B cell (primary cell): ENCODE measurements at regions not wholly inside any gene's neighbourhood (a gene's known extent, or its start where the extent isn't known, plus 50 kb on each side); places are given as distances from the start of the nearest gene placed in this dataset.

Source experiments
- ATAC-seq: fragments of 200-7000 bp; cut with Tn5 transposase; one replicate; pipeline ENCODE4 v1.10.0; 2021; ENCODE audit warnings: low read depth, mild to moderate bottlenecking, moderate number of reproducible peaks, moderate library complexity
- CTCF ChIA-PET: fragments of 350-600 bp; sonication (Branson Sonifier 250); formaldehyde crosslinking; loops from one replicate; lab custom pipeline; 2021; ENCODE audit warnings: antibody characterized with exemption, inconsistent platforms; lab: Charles Lee
- POLR2A ChIA-PET: fragments of 350-600 bp; sonication (Branson Sonifier 250); formaldehyde crosslinking; loops from one replicate; lab custom pipeline; 2021; ENCODE audit warnings: antibody characterized with exemption; lab: Charles Lee
- DNase-seq: peaks from one replicate; pipeline ENCODE4 v3.0.0; 2013
- H2AFZ ChIP-seq: 2 replicates; pipeline ENCODE4 v1.6.1; 2012; ENCODE audit warnings: mild to moderate bottlenecking, low read depth, low read length; ENCODE audit not compliant: insufficient read depth, poor library complexity, severe bottlenecking
- H3K27ac ChIP-seq, 2 donors: 1 replicate in 1 of 2; 2 replicates in 1 of 2; pipeline ENCODE4 v1.5.1; 2012 to 2013; ENCODE audit warnings: low read length in 2 of 2, mild to moderate bottlenecking in 2 of 2, moderate library complexity in 1 of 2
- H3K27me3 ChIP-seq, 4 experiments: fragments of 200-600 bp in 1 of 4; sonication (generic) in 1 of 4; replicated peaks in 1 of 4; 1 replicate in 2 of 4; 2 replicates in 2 of 4; pipeline versions ENCODE4 v1.6.1 to v1.7.0; 2013 to 2016; ENCODE audit warnings: low read length in 3 of 4, mild to moderate bottlenecking in 2 of 4, mixed read lengths in 1 of 4, moderate library complexity in 1 of 4; ENCODE audit not compliant: insufficient read depth in 4 of 4, control insufficient read depth in 3 of 4; ENCODE audit errors: control extremely low read depth in 1 of 4
- H3K36me3 ChIP-seq, 2 experiments: replicated peaks in 1 of 2; 1 replicate in 1 of 2; 2 replicates in 1 of 2; pipeline versions ENCODE4 v1.6.1 to v1.7.1; 2013; ENCODE audit warnings: low read length in 1 of 2; ENCODE audit not compliant: insufficient read depth in 2 of 2, control insufficient read depth in 1 of 2; ENCODE audit errors: control extremely low read depth in 1 of 2, extremely low read depth in 1 of 2
- H3K4me1 ChIP-seq, 2 donors: fragments of 200-600 bp in 1 of 2; sonication (generic) in 1 of 2; 1 replicate in 1 of 2; 2 replicates in 1 of 2; pipeline versions ENCODE4 v1.5.1 to v1.6.1; 2013 to 2017; ENCODE audit warnings: low read length in 2 of 2; ENCODE audit not compliant: control insufficient read depth in 2 of 2, insufficient read depth in 2 of 2
- H3K4me2 ChIP-seq: replicated peaks from 2 replicates; pipeline ENCODE3; 2012; ENCODE audit warnings: mild to moderate bottlenecking, low read depth, low read length; ENCODE audit not compliant: poor library complexity, severe bottlenecking
- H3K4me3 ChIP-seq, 5 experiments: fragments of 200-600 bp in 1 of 5; sonication (generic) in 1 of 5; 1 replicate in 3 of 5; 2 replicates in 2 of 5; pipeline versions ENCODE4 v1.5.1 to v1.7.0; 2011 to 2016; ENCODE audit warnings: low read length in 4 of 5, mild to moderate bottlenecking in 4 of 5, low read depth in 2 of 5, control low read depth in 1 of 5, moderate library complexity in 1 of 5; ENCODE audit not compliant: insufficient read depth in 1 of 5; ENCODE audit errors: control extremely low read depth in 1 of 5, extremely low read depth in 1 of 5
- H3K79me2 ChIP-seq: fragments of 200-600 bp; sonication (generic); one replicate; pipeline ENCODE4 v1.6.0; 2016; ENCODE audit warnings: low read length; ENCODE audit not compliant: control insufficient read depth, insufficient read depth
- H3K9ac ChIP-seq: fragments of 200-600 bp; sonication (generic); 2 replicates; pipeline ENCODE4 v1.6.1; 2017; ENCODE audit warnings: mild to moderate bottlenecking, low read length, moderate library complexity
- H3K9me3 ChIP-seq, 3 donors: one replicate each; pipeline versions ENCODE4 v1.6.1 to v1.7.1; 2013; ENCODE audit warnings: low read length in 2 of 3; ENCODE audit not compliant: control insufficient read depth in 2 of 3, insufficient read depth in 1 of 3; ENCODE audit errors: control extremely low read depth in 1 of 3
- H4K20me1 ChIP-seq: 2 replicates; pipeline ENCODE4 v1.6.0; 2012; ENCODE audit warnings: mild to moderate bottlenecking, low read length; ENCODE audit not compliant: insufficient read depth, control insufficient read depth, poor library complexity, severe bottlenecking
- H3K27ac Mint-ChIP-seq: one replicate; pipeline ENCODE4 v1.8.0; 2021; ENCODE audit warnings: mixed read lengths
- H3K27me3 Mint-ChIP-seq: one replicate; pipeline ENCODE4 v1.8.0; 2021; ENCODE audit warnings: mixed read lengths
- H3K4me1 Mint-ChIP-seq: one replicate; pipeline ENCODE4 v1.8.0; 2021; ENCODE audit warnings: mixed read lengths
- H3K4me3 Mint-ChIP-seq: one replicate; pipeline ENCODE4 v1.8.0; 2021; ENCODE audit warnings: mixed read lengths
- H3K9me3 Mint-ChIP-seq: one replicate; pipeline ENCODE4 v1.8.0; 2022; ENCODE audit warnings: mixed read lengths; ENCODE audit not compliant: insufficient read depth
- EZH2 ChIP-seq: IDR thresholded peaks from 2 replicates; pipeline ENCODE4 v1.6.1; 2012; ENCODE audit warnings: borderline replicate concordance, low read depth, mild to moderate bottlenecking, moderate library complexity, low read length; ENCODE audit not compliant: insufficient read depth, poor library complexity, severe bottlenecking
- WGBS: methylation state at CpG from one replicate; pipeline ENCODE4 v1.1.5; 2013; ENCODE audit warnings: missing lambda C conversion rate; ENCODE audit not compliant: insufficient coverage; 5-methylcytosine and 5-hydroxymethylcytosine counted together
- intact Hi-C: fragments of 100-400 bp; cut with micrococcal nuclease; formaldehyde crosslinking; loops from one replicate; pipeline ENCODE4 v1.10.0; 2022
- TF ChIP-seq, protein P1 (sequence below): fragments of 200-600 bp; IDR thresholded peaks from one replicate; pipeline ENCODE4 v1.8.0; 2022; ENCODE audit warnings: antibody characterized with exemption, mild to moderate bottlenecking

- H3K4me1 Mint-ChIP-seq, result peaks cover 8% of the 10 kb centered on the region
- no peaks in the 10 kb centered on the region for H4K20me1 ChIP-seq
- no peak overlapping the region for H2AFZ ChIP-seq
- no peaks in the 10 kb centered on the region for H3K9me3 Mint-ChIP-seq
- no peaks in the 10 kb centered on the region for H3K79me2 ChIP-seq
- ChIA-PET POLR2A (no interaction called here), CTCF (no interaction called here)
- TF ChIP-seq EZH2, result no peak
- TF ChIP-seq, protein P1, sequence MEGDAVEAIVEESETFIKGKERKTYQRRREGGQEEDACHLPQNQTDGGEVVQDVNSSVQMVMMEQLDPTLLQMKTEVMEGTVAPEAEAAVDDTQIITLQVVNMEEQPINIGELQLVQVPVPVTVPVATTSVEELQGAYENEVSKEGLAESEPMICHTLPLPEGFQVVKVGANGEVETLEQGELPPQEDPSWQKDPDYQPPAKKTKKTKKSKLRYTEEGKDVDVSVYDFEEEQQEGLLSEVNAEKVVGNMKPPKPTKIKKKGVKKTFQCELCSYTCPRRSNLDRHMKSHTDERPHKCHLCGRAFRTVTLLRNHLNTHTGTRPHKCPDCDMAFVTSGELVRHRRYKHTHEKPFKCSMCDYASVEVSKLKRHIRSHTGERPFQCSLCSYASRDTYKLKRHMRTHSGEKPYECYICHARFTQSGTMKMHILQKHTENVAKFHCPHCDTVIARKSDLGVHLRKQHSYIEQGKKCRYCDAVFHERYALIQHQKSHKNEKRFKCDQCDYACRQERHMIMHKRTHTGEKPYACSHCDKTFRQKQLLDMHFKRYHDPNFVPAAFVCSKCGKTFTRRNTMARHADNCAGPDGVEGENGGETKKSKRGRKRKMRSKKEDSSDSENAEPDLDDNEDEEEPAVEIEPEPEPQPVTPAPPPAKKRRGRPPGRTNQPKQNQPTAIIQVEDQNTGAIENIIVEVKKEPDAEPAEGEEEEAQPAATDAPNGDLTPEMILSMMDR, result no peak
- WGBS, result no CpG with 5 or more reads among the region's 3 CpGs
- no peak overlapping the region for H3K4me3 Mint-ChIP-seq
- no peaks in the 10 kb centered on the region for H3K27me3 Mint-ChIP-seq
- no peak overlapping the region for H3K4me2 ChIP-seq
- no peak overlapping the region for H3K27ac Mint-ChIP-seq
- peaks cover 0 to 6% of the 10 kb centered on the region in 2 donors for H3K4me1 ChIP-seq
- H3K27ac ChIP-seq, result no peak overlapping the region
- ATAC-seq (no peak), DNase-seq (no peak)
- intact Hi-C loops, result no loop called here
- no peaks in the 10 kb centered on the region for H3K36me3 ChIP-seq
- no peaks in the 10 kb centered on the region for H3K9me3 ChIP-seq
- H3K27me3 ChIP-seq, result no peaks in the 10 kb centered on the region
- no peak overlapping the region for H3K9ac ChIP-seq
- no peak overlapping the region for H3K4me3 ChIP-seq
Observed at GRCh38 chr5:89694026-89694550, 715.5 kb downstream of the CETN3 start.

GRCh38 chr5:89690331-89690730, 719.2 kb downstream of the CETN3 start:
- no CpG with 5 or more reads among the region's 1 CpG for WGBS
- CTCF ChIA-PET, result no interaction called here
- H3K27ac Mint-ChIP-seq, result no peak overlapping the region

More at GRCh38 chr5:89690331-89690730, 719.2 kb downstream of the CETN3 start:
- Histone ChIP-seq H4K20me1 (no peaks in the 10 kb centered on the region), H2AFZ (no peak overlapping the region), H3K9me3 (no peaks in the 10 kb centered on the region), H3K27me3 (no peaks in the 10 kb centered on the region), H3K36me3 (no peaks in the 10 kb centered on the region), H3K4me3 (no peak overlapping the region), H3K79me2 (no peaks in the 10 kb centered on the region), H3K27ac (no peak overlapping the region), H3K4me1 (peaks cover 0 to 10% of the 10 kb centered on the region in 2 donors), H3K4me2 (no peak overlapping the region), H3K9ac (no peak overlapping the region)
- Mint-ChIP-seq H3K4me1 (peaks cover 13% of the 10 kb centered on the region), H3K9me3 (no peaks in the 10 kb centered on the region), H3K4me3 (no peak overlapping the region), H3K27me3 (no peaks in the 10 kb centered on the region)
- ATAC-seq (no peak), DNase-seq (no peak)
- no peak for TF ChIP-seq EZH2
- TF ChIP-seq, protein P1, result no peak
- POLR2A ChIA-PET, result no interaction called here
- intact Hi-C loops, result no loop called here
